Upper lobe of right lung (tissue), 1 donor: ENCODE measurements at regions not wholly inside any gene's neighbourhood (a gene's known extent, or its start where the extent isn't known, plus 50 kb on each side); places are given as distances from the start of the nearest gene placed in this dataset.
A peak's percentile ranks its signal among the peaks of the same experiment; 100 is the strongest.

ENCODE experiments used
- ATAC-seq: fragments of 200-7000 bp; cut with Tn5 transposase; one replicate; pipeline ENCODE4 v1.9.1; 2020; ENCODE audit warnings: mild to moderate bottlenecking, moderate library complexity
- DNase-seq: peaks from one replicate; pipeline ENCODE4 v3.0.0-alpha.2; 2020
- H3K27ac ChIP-seq: fragments of 200-600 bp; one replicate; pipeline ENCODE4 v1.8.0; 2022
- H3K27me3 ChIP-seq: fragments of 200-600 bp; one replicate; pipeline ENCODE4 v1.8.0; 2022; ENCODE audit warnings: mild to moderate bottlenecking
- H3K36me3 ChIP-seq: fragments of 200-600 bp; one replicate; pipeline ENCODE4 v1.8.0; 2022
- H3K4me1 ChIP-seq: fragments of 200-600 bp; one replicate; pipeline ENCODE4 v1.8.0; 2022
- H3K4me3 ChIP-seq: fragments of 200-600 bp; one replicate; pipeline ENCODE4 v1.8.0; 2022; ENCODE audit warnings: mild to moderate bottlenecking
- H3K9me3 ChIP-seq: fragments of 200-600 bp; one replicate; pipeline ENCODE4 v1.8.0; 2022
- intact Hi-C: fragments of 100-400 bp; cut with DNase I; formaldehyde crosslinking; loops from one replicate; pipeline ENCODE4 v1.11.0; 2022
- TF ChIP-seq, protein P1 (sequence below): fragments of 200-600 bp; IDR thresholded peaks from one replicate; pipeline ENCODE4 v1.8.0; 2022; ENCODE audit warnings: antibody characterized with exemption
- donor health status: DM: no; HTN: yes; CAD: no; lungs with severe emphysema.

DNA sequence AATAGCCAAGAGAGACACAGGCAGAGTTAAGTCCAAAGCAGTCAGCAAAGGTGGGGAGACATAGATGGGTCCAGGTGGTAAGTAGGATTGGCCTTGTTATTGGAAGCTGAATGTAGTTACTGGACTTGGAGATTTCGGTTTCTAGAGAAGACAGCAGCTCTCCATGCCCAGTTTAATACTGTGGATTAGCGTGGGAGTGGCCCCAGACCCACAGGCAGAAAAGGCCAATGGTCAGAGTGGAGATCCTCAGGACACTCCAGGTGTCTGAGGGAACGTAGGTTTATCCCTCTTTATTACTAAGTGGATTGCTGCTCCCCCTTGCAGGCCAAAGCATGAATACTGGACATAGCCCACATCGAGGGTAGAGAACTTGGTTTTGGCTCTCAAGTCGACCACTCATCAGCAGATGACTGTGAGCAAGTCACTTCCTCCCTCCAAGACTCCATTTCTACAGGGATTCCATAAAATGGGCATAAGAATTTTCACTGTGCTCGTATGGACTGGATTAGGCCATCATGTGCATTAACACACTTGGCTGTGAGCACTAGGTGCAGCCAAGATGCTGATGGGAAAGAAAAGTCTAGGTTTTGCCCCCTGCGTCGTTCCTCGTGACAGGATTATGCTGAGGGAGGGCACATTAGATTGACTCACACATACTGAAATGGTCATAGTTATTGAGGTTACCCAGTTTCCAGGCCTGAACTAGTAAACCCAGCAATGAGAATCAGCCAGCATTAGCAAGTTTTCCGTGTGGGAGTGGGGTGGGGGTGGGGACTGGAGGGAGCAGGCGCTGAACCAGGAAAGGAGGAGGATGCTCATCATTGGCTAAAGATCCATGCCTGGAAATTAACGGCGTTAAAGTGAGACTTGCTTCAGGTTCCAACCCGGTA, 225.2 kb upstream of the TPRG1 start:
- TF ChIP-seq, protein P1, sequence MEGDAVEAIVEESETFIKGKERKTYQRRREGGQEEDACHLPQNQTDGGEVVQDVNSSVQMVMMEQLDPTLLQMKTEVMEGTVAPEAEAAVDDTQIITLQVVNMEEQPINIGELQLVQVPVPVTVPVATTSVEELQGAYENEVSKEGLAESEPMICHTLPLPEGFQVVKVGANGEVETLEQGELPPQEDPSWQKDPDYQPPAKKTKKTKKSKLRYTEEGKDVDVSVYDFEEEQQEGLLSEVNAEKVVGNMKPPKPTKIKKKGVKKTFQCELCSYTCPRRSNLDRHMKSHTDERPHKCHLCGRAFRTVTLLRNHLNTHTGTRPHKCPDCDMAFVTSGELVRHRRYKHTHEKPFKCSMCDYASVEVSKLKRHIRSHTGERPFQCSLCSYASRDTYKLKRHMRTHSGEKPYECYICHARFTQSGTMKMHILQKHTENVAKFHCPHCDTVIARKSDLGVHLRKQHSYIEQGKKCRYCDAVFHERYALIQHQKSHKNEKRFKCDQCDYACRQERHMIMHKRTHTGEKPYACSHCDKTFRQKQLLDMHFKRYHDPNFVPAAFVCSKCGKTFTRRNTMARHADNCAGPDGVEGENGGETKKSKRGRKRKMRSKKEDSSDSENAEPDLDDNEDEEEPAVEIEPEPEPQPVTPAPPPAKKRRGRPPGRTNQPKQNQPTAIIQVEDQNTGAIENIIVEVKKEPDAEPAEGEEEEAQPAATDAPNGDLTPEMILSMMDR, result no peak
- peak overlapping the region; percentile 97 for H3K27ac ChIP-seq
- DNase-seq, result no peak

DNA sequence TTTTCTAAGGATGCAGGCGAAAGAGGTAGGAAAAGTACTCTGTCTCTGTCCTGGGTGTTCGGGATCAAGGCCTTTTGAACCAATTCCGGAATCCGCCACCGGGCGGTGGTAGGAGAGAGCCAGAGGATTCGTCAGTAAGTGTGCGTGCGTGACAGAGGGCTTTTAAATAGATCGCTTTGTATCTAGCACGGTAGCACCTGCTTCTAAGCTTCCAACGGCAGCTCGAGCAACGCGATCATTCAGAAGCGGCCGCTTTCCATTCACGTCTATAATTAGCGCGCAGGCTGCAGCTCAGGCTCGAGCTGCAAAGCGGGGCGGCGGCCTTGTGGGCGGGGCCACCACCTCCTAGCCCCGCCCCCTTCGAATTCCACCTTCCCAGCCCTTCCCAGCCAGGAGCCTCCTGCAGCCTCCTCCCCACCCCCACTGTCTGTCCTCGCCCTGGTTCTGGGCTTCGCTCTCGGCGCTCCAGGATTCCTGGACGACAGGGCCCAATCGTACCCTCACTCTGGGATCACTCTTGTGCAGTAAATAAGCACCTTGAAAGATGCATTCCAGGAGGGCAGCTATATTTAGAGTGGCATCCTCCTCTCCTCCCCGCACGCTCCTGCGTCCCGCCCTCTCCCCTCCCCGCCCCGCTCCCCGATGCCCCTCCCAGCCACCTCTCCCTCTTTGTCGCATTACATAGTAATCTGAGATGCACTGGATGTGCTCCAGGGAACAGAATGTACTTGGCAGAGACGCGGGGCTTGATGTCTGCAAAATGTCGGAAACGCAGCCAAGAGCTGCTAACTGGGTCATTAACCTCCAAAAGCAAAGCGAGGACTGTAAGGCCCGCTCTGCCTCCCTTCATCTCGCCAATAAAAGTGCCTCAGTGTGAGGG, 224.1 kb upstream of the TPRG1 start:
- H3K27me3 ChIP-seq, result no peaks in the 10 kb centered on the region
- no peaks in the 10 kb centered on the region for H3K36me3 ChIP-seq
- H3K4me1 ChIP-seq, result peaks cover 53% of the 10 kb centered on the region
- H3K9me3 ChIP-seq, result no peaks in the 10 kb centered on the region
- ATAC-seq, result peak; percentile 90
- DNase-seq, result peak; percentile 94
- H3K27ac ChIP-seq, result peak overlapping the region; percentile 97
- peak overlapping the region; percentile 53 for H3K4me3 ChIP-seq
- intact Hi-C loops, result no loop called here
- TF ChIP-seq, protein P1, result peak; percentile 35

More for the DNA sequence above, 225.2 kb upstream of the TPRG1 start:
- intact Hi-C loops, result no loop called here
- peak; percentile 3 for ATAC-seq
- no peaks in the 10 kb centered on the region for H3K9me3 ChIP-seq
- peak overlapping the region; percentile 53 for H3K4me3 ChIP-seq
- H3K36me3 ChIP-seq, result no peaks in the 10 kb centered on the region
- peaks cover 53% of the 10 kb centered on the region for H3K4me1 ChIP-seq
- H3K27me3 ChIP-seq, result no peaks in the 10 kb centered on the region

DNA sequence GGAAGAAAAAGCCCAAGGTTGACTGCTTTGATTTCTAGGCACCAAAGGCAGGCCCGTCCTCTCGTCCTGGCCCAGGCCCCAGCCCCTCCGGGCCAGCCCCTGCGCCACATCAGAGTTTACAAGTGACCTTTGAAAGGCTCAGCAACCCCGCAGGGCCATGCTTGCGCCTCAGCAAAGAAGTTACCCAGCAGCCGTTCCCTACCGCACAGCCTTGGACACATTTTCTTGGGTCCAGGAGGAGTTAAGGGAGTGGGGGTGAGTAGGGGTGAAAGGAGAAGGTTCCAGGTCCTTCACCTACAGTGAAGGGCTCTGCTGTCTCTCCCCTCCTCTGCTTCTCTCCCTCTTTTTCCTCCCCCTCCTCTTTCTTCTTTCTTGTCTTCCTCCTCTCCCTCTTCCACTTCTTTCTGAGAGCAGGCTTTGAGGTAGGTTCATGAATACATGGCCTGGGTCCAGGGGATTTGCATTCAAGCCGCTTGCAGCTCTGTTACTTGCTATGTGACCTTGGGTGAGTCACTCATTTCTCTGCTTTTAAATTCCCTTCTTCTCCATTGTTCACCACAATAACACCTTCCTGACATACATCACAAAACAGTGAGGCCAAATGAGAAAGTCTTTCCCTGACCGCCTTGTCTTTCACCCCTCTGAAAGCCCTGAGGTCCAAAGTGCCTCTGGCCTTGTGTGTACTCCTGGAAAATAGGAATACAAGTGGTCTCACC, 223.3 kb upstream of the TPRG1 start:
- peaks cover 53% of the 10 kb centered on the region for H3K4me1 ChIP-seq
- TF ChIP-seq, protein P1, result no peak

DNA sequence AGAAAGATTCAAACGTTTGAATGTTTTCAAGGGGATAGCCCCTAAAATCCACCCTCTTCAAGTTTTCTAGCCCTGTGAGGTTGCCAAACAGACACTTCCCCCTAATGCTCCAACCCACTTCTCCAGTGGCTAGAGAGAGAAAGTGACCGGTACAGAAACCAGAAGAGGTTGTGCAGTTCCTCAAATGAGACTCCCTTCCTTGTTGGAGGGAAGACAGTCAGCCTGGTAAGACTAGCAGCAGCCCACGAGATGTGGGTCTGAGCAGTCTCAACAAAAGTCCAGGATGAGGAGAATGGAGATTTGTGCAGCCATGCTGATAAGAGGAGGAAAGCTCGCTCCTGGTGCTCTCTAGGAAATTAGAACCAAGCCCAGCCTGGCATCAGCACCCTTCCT, 222.8 kb upstream of the TPRG1 start:
- DNase-seq (no peak), ATAC-seq (peak; percentile 48)
- H3K27me3 ChIP-seq, result no peaks in the 10 kb centered on the region
- intact Hi-C loops, result no loop called here
- H3K27ac ChIP-seq, result peak overlapping the region; percentile 97
- H3K9me3 ChIP-seq, result no peaks in the 10 kb centered on the region
- H3K4me3 ChIP-seq, result peak overlapping the region; percentile 53
- TF ChIP-seq, protein P1, result no peak
- H3K36me3 ChIP-seq, result no peaks in the 10 kb centered on the region
- H3K4me1 ChIP-seq, result peaks cover 53% of the 10 kb centered on the region

More for the DNA sequence above, 223.3 kb upstream of the TPRG1 start:
- H3K27me3 ChIP-seq, result no peaks in the 10 kb centered on the region
- DNase-seq, result no peak
- H3K9me3 ChIP-seq, result no peaks in the 10 kb centered on the region
- no peak for ATAC-seq
- peak overlapping the region; percentile 53 for H3K4me3 ChIP-seq
- H3K27ac ChIP-seq, result peak overlapping the region; percentile 97
- H3K36me3 ChIP-seq, result no peaks in the 10 kb centered on the region
- intact Hi-C loops, result no loop called here

DNA sequence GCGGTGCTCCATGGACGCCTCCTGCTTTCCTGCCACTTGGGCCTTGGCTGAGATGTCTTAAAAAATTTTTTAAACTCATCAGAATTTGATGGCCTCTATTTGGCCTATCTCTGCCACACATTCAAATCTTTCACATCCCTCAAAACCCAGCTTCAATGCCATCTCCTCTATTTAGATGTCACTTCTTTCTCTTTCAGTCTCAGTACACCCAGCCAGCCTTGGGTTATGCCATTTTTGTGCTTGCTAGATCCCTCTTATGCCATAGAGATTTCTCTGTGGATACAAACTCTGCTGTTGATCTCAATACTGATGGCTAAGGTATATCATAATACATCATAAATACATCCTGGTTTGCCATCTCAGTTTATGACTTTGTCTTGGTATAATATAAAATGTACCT, 222.3 kb upstream of the TPRG1 start:
- peaks cover 53% of the 10 kb centered on the region for H3K4me1 ChIP-seq
- intact Hi-C loops, result no loop called here
- H3K4me3 ChIP-seq, result no peak overlapping the region

More for the DNA sequence above, 222.3 kb upstream of the TPRG1 start:
- TF ChIP-seq, protein P1, result no peak
- no peak for DNase-seq
- no peak for ATAC-seq
- Histone ChIP-seq H3K36me3 (no peaks in the 10 kb centered on the region), H3K9me3 (no peaks in the 10 kb centered on the region), H3K27me3 (no peaks in the 10 kb centered on the region), H3K27ac (peak overlapping the region; percentile 97)
